HEK293T (cell line): ENCODE measurements at regions not wholly inside any gene's neighbourhood (a gene's known extent, or its start where the extent isn't known, plus 50 kb on each side); places are given as distances from the start of the nearest gene placed in this dataset.

ENCODE experiments used
- ARNT ChIP-seq: fragments of 450-650 bp; IDR thresholded peaks from 2 replicates; pipeline ENCODE4 v1.6.1; 2017; ENCODE audit warnings: mild to moderate bottlenecking
- BHLHE40 ChIP-seq: fragments of 450-650 bp; IDR thresholded peaks from 2 replicates; pipeline ENCODE4 v1.6.1; 2016; ENCODE audit warnings: mild to moderate bottlenecking, moderate library complexity, borderline replicate concordance
- FOXM1 ChIP-seq: fragments of 450-650 bp; IDR thresholded peaks from 2 replicates; pipeline ENCODE4 v1.6.1; 2017; ENCODE audit warnings: mild to moderate bottlenecking, borderline replicate concordance
- TF ChIP-seq, protein P1 (sequence below): fragments of 450-650 bp; IDR thresholded peaks from 2 replicates; pipeline ENCODE4 v1.6.1; 2016

- TF ChIP-seq BHLHE40 (no peak), FOXM1 (no peak), ARNT (no peak)
- TF ChIP-seq, protein P1, sequence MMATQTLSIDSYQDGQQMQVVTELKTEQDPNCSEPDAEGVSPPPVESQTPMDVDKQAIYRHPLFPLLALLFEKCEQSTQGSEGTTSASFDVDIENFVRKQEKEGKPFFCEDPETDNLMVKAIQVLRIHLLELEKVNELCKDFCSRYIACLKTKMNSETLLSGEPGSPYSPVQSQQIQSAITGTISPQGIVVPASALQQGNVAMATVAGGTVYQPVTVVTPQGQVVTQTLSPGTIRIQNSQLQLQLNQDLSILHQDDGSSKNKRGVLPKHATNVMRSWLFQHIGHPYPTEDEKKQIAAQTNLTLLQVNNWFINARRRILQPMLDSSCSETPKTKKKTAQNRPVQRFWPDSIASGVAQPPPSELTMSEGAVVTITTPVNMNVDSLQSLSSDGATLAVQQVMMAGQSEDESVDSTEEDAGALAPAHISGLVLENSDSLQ: no peak
Observed at GRCh38 chr21:14871861-14872260, 192.9 kb downstream of the NRIP1 start.
